GM21576 (cell line): ENCODE measurements at regions not wholly inside any gene's neighbourhood (a gene's known extent, or its start where the extent isn't known, plus 50 kb on each side); places are given as distances from the start of the nearest gene placed in this dataset.
"Not testable (repeated sequence)": the region's sequence is repeated elsewhere in the genome, so short reads cannot be mapped to it uniquely, and the experiment has no call there.

ENCODE experiments used
- ATAC-seq: cut with Tn5 transposase; IDR thresholded peaks from one replicate; pipeline ENCODE4 v1.9.1; 2021; ENCODE audit warnings: mild to moderate bottlenecking, moderate library complexity; ENCODE audit not compliant: unreplicated experiment

DNA sequence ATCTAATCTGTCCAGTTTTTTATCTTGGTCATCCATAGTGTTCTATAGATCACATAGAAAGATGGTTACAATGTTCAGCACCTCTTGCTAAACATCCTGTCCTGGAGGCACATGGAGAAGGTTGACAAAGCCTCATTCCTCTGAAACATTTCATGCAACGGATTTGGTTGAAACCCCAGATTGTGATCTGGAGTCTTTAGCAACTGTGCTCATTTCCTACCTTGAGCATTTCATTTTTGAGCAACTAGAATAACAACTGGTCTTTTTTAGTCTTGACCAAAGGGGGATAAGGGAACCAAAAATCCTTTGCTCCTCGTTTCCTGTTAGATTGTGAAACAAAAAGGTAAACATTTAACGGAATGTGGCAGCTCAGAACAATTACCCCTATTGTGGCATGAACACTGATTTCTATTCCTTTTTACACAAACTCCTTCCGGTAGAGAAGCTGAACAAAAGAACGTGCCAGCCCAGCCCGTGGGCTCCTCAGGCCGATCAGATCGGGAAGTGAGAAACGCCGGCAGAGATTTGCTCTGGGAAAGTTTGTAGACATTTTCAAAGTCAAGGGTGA, 94.7 kb upstream of the ERRFI1 start:
- ATAC-seq = no peak

DNA sequence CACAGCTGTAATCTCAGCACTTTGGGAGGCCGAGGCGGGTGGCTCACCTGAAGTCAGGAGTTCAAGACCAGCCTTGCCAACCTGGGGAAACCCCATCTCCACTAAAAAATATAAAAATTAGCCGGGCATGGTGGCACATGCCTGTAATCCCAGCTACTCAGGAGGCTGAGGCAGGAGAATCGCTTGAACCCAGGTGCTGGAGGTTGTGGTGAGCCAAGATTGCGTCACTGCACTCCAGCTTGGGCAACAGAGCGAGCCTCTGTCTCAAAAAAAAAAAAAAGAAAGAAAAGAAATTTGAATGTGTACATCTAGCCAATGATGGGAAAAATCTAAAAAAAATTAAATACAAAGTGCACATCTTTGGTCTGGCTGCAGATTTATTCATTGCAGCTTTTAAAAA, 92.6 kb upstream of the ERRFI1 start:
- not testable (repeated sequence) for ATAC-seq

DNA sequence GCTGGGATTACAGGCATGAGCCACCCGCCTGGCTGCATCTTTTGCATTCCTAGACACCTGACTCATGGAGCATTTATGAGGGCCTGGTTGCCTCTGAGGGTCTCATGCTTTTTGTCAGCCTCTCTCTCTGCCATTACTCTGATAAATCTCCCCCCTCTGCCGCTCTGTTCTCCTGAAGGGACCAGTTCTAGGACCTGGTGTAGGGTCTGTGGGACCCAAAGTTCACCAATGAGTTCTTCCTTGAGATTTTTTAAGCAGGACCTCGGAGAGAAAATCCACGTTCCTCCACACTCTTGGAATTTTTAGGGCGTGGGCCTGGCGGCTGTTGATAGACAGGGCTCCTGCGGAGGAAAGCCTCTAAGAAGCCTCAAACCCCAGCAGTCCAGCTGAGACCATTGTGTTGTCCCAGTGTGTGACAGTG, 91.9 kb upstream of the ERRFI1 start:
- ATAC-seq = no peak

DNA sequence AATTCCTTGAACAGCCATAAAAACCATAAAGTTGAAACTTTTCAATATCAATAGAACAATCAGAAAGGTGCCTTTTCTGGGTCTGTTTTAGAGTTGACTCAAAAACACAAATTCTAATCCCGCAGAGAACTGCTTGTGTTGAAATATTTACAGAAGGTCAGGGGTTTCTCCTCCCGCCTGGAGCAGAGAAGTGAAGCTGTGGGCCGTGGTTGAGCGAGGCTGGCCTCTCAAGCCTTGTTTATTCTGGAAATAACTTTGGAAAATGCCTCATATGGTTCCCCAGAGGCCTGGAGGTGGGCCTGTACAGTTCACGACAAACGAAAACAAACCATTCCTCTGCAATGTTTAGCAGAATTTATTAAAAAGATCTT, 90.8 kb upstream of the ERRFI1 start:
- ATAC-seq = no peak

DNA sequence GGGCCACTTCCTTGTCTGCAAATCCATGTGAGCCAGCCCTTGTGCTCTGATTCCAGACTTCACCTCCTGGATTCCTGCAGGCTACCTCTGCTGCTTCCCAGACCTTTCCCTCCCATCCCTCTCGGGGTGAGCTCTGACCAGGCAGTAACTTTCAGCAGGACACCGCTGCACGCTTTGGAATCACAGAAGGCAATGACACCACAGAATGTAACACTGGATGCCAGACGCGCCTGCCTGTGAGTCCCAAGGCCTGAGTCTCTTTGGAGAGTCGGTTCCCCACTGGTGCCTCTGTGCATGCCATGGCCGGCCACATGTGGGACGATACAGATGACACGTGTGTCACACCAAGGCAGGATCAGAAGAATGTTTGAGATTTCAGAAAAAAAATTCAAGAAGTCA, 89.7 kb upstream of the ERRFI1 start:
- ATAC-seq = no peak

DNA sequence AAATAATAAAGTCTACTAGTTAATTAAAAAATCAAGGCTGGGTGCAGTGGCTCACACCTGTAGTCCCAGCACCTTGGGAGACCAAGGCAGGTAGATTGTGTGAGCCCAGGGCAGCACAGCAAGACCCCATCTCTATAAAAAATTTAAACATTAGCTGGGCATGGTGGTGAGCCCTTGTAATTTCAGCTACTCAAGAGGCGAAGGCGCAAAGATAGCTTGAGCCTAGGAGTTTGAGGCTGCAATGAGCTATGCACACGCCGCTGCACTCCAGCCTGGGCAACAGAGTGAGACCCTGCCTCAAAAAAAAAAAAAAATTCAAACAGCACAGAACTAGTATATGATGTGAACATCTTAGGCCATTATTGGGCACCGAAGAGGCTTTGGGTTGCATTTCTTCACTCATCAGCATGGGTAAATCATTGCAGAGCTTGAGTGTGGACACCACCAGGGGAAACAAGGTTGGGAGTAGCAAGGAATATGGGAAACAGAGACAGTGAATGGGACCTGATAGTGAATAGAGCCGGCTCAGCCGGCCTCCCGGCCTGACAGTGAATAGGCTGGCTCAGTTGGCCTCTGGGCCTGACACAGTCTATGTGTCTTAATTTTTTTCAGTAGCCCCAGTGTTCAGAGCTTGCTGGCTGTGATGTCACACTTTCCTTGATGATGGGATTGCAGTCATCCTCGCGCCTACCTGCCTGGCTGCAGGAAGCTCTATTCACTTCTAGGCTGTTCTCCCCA, 89.1 kb upstream of the ERRFI1 start:
- ATAC-seq = no peak

DNA sequence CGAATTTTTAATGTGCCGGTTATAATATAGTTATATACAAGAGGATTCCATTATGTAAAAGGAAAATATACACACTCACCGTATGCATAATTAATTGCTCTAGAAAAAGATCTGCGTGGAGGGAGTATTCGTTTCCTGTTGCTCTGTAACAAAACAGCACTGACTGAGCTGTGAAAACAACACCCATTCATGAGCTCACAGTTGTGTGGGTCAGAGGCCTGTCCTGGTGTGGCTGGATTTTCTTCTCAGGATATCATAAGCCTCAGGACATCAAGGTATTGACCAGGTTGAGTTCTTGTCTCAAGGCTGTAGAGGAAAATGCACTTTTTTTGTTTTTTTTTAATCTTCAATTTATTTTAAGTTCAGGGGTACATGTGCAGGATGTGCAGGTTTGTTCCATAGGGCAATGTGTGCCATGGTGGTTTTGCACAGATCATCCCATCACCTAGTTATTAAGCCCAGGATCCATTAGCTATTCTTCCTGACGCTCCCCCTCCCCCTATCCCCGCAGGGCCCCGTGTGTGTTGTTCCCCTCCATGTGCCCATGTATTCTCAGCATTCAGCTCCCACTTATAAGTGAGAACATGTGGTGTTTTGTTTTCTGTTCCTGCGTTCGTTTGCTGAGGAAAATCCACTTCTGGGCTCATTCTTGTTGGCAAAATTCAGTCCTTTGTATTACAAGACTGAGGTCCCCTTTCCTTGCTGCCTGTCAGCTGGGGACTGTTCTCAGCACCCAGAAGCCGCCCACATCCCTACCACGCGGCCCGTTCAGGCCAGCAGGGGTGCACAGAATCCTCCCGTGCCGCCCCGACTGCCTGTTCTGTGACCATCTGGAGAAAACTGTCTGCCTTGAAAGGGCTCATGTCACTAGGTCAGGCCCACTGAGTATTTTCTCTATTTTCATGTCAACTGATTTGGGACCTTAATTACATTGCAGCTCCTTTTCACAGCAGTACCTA, 87.4 kb upstream of the ERRFI1 start:
- ATAC-seq = no peak

DNA sequence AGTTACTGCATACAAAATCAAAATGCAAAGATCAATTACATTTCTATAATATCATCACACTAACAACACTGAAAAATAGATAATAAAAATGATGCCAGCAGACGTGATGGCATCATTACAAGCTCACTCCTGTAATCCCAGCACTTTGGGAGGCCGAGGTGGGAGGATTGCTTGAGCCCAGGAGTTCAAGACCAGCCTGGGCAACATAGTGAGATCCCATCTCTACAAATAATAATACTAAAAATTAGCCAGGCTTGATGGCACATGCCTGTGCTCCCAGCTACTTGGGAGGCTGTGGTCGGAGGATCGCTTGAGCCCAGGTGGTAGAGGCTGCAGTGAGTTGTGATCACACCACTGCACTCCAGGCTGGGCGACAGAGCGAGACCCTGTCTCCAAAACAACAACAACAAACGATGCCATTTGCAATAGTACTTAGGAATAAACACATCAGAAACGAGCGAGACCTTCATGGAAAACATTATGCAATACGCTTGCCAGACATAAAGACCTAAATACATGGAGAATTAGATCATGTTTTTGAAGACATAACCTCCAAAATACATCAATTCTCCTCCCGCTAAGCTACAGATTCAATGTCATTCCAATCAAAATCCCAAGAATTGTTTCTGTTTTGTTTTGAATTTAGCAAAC, 86.6 kb upstream of the ERRFI1 start:
- no peak for ATAC-seq

DNA sequence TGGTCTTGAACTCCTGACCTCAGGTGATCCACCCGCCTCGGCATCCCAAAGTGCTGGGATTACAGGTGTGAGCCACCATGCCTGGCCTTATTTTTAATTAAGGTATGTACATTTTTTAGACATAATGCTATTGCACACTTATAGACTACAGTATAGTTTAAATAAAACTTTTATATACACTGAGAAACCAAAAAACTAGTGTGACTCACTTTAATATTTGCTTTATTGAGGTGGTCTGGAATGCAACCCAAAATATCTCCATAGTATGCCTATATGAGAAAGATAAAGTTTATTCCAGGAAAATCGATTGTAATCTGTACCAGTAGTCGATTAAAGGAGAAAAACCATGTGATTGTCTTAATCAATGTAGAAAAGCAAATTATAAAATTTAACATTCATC, 85.5 kb upstream of the ERRFI1 start:
- ATAC-seq = no peak

DNA sequence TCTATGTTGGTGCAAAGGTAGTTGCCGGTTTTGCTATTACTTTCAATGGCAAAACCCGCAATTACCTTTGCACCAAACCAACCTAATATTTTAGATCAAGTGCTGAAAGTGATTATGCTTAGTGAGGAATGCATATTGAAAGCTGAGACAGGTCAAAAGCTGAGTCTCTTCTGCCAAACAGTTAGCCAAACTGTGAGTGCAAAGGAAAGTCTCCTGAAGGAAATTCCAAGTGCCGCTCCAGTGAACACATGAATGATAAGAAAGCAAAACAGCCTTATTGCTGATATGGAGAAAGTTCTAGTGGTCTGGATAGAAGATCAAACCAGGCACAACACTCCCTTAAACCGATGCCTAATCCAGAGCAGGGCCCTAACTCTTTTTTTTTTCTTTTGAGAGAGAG, 83.1 kb upstream of the ERRFI1 start:
- no peak for ATAC-seq

DNA sequence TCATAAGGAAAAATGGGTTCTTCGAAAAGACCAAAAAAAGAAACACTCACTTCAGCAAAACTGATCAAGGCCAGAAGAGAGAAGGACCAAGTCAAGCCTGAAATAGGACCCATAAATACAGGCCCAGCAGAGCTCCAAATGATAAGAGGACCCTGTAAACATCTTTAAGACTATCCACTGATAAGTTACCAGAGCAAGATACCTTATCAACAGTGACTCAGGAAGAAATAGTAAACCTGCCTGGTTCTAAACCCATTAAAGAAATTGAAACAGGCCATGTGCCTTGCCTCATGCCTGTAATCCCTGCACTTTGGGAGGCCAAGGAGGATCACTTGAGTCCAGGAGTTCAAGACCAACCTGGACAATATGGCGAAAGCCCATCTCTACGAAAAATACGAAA, 81.8 kb upstream of the ERRFI1 start:
- ATAC-seq = no peak

DNA sequence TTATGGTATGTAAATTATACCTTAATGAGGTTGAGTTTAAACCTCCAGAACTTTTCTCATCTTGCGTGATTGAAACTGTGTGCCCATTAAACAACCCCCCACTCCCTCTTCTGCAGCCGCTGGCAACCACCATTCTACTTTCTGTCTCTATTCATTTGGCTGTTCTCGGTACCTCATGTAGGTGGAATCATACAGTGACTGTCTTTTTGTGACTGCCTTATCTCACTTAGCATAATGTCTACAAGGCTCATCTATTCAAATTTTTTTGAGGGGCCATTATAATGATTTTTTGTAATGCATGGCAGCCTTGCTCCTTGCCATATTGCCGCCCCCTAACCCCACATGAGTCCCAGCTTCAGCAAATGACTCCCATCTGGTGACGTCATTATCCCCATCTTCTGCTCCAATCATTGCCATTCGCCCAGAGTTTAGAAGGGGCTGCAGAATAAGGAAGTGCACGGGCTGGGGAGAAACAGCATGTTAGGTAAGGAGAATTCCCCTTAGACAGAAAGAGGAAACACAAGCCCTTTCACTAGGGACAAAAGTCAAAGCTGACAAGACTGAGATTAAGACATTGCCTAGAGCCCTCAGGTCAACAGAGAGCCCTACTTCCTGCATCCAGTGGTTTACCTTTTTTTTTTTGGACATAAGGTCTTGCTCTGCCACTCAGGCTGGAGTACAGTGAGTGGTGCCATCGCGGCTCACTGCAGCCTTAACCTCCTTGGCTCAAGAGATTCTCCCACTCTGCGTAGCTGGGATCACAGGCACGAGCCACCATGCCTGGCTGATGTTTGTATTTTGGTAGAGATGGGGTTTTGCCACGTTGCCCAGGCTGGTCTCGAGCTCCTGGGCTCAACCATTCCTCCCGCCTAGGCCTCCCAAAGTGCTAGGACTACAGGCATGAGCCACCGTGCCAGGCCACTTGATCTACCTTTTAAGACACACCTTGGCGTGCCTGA, 78.4 kb upstream of the ERRFI1 start:
- ATAC-seq = no peak

DNA sequence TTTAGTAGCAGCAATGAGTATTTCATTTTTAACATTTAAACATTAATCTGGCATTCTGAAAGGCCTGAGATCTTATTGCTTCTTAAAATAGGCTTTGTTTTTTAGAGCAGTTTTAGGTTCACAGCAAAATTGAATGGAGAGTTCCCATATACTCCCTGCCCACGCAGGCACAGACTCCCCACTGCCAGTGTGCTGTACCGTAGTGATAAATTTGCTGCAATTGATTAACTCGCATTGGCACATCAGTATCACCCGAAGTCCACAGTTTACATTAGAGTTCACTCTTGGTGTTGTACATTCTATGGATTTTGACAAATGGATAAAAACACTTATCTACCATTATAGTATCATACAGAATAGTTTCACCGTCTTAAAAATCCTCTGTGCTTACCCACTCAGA, 71.8 kb upstream of the ERRFI1 start:
- no peak for ATAC-seq

DNA sequence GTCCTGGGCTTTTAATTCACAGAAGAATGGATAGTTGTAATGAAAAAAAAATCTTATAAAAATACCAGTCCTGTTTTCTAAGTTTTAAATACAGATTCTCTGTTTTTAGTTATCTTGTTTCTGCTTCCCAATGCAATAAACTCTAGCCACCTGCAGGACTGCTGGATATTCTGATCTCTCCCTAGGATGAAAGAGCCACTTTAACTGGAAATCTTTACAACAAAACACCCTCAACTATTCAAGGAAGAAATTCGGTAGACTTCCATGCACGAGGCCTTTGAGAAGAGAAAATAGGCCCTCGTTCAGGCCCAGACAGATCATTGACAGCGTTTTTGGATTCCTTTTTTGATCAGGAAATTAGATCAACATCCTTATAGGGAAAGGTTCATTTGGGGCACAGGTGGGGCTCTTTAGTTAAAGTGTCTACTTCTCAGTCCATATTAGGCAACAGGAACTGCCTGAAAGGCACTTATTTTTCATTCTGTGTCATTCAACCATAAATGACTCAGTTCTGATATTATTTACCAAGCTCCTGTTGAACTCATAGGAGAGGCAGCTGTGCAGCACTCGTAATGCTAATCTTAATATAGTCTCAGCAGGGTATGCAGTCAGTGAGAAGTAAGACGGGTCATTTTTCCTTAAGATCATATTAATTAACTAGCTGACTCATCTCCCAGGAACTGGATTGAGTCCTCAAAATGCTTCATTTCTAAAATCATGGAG, 71.1 kb upstream of the ERRFI1 start:
- ATAC-seq = peak; percentile 85

DNA sequence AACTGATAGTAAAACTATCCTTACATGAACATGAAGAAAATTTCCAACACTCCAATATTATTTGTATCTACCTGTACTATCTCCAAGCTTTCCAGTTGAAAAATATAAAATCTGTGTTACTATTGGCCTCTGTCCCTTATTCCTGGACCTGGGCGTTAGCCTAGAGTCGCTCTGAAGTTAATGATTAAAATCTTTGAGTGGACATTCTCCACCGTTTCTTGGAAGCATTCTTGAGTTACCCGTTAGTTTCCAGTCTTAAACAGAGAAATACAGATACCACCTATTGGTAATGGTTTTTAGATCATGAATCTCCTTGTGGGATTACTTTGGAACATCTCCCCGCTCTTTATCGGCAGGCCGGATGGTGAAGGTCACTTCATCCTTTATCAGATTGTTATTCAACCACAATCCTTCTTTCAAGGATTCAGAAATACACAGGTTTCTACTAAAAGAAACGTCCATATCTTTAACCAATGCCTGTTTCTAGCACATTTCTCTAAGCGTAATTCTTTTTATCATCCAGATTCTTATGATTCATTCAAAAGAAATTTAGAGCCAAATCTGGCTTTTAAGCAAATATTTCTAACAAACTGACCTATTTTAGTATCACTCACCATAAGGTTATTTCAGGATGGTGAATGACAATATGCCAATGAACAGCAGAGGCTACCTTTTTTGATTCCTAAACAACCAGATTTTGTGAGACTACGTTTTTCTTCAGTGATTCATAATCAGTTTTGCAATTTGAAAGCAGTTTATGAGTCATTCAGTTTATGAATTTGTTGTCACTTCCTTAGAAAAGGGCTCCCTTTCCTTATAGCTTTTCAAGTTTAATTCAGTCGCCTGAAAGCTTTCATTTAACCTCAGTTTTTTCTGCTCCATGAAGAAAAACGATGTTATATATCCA, 70.2 kb upstream of the ERRFI1 start:
- ATAC-seq = no peak

DNA sequence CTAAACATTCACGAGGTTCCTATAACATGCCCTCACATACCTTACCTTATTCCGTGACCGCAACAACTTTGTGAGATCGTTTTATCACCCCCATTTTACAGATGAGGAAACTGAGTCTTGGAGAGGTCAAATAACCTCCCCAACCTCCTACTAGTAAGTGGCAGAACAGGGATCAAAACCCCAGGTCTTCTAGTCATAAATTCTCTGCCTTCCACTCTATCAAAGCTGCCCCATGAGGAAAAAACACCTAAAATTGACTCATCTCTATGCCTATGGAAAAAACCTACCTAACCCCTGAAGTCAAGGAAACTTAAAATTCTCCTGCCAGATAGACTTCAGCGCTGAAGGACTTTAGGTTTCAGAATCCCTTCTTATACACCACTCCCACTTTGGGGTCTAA, 69.5 kb upstream of the ERRFI1 start:
- no peak for ATAC-seq

DNA sequence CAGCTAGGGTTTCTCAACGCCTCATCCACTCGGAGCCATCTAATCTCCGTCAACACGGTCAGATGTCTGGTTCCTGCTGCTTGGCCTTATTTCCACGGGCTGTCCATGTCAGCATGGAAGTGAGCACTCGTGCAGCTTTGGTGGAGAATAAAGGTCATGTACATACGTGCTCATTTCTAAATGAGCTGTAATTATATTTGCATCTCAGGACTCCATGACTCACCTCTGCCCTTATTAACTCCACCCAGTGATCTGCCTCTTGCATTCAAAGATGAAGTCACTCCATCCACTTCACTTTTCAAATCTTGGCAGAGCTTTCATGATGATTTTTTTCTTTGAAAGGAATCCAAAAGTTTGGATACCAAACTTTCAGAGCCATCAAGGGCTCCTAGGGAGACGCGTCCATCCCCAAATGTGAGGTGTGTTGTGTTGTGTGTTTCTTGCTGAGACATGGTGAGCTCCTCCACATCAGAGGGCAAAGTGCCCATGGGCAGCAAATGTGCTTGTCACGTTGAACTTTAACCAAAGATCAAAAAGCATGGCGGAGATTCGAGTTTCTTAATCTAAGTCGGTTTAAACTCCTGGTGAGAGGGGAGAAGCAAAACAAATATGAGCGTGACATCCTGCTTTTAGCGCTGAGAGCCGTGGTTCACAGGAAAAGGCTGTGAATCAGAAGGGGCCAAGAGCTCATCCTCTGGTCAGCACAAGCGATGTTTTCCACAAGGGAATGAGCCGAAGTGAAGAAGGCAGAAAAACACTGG, 68.6 kb upstream of the ERRFI1 start:
- ATAC-seq = no peak
